ENCODE measurements at regions not wholly inside any gene's neighbourhood (a gene's known extent, or its start where the extent isn't known, plus 50 kb on each side); places are given as distances from the start of the nearest gene placed in this dataset.

DNA sequence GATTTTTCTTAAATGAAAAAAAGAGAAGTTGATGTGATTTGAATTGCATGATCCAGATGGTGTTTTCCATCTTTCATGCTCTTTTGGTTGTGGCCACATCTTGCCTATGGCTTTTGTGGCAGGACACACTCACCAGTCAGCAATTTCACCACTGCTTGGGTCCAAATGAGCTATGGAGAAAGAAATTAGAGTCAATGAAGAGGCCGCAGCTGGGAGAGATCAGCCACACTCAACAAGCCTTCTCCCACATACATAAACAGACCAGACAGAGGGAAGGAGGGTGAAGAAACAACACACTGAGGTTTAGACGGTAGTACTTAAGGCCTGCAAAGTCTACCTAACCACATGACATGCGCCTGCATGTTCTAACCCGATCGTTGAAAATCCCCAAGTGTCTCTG, 110.7 kb upstream of the CDIN1 start:
- TF ChIP-seq, protein P1, sequence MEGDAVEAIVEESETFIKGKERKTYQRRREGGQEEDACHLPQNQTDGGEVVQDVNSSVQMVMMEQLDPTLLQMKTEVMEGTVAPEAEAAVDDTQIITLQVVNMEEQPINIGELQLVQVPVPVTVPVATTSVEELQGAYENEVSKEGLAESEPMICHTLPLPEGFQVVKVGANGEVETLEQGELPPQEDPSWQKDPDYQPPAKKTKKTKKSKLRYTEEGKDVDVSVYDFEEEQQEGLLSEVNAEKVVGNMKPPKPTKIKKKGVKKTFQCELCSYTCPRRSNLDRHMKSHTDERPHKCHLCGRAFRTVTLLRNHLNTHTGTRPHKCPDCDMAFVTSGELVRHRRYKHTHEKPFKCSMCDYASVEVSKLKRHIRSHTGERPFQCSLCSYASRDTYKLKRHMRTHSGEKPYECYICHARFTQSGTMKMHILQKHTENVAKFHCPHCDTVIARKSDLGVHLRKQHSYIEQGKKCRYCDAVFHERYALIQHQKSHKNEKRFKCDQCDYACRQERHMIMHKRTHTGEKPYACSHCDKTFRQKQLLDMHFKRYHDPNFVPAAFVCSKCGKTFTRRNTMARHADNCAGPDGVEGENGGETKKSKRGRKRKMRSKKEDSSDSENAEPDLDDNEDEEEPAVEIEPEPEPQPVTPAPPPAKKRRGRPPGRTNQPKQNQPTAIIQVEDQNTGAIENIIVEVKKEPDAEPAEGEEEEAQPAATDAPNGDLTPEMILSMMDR (IDR thresholded peaks at IDR 0.05), result no peak
- H3K9me3 ChIP-seq, result no peaks in the 10 kb centered on the region
- H3K27ac ChIP-seq, result no peak overlapping the region
- DNase-seq (ENCODE audit: low spot score), result no peak
- H3K4me3 ChIP-seq, result no peak overlapping the region
- H3K36me3 ChIP-seq, result no peaks in the 10 kb centered on the region
- H3K4me1 ChIP-seq, result no peaks in the 10 kb centered on the region
- H3K27me3 ChIP-seq, result no peaks in the 10 kb centered on the region

DNA sequence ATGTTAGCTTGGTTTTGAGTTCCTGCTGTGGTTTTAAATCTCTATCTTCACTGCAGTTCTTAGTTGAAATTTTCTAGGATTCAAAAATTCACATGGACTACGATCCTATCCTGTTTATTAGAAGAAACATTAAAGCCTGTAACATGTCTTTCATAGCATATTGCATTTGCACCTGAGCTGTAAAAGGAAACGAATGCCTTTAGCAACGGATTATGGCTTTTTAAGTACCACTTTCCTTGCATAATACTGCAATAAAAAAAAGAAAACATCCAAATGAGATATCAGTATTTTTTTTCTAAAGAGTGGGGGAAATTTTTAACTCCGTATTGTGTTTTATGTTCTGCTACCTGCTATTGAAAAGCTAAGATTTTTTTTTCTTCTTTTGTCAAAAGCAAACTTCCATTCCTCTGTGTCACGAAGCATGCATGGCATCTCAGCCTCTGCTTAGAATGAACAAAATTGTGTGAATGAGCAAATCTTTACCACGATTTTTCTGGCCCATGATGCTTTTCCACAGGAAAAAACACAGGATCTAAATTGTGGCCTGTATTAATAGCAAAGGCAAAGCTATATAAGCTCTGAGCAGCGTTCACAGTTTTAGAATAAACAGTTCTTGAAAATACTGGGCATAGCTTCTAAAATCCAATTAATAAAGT, 110.0 kb upstream of the CDIN1 start:
- Histone ChIP-seq H3K4me1 (no peaks in the 10 kb centered on the region), H3K4me3 (no peak overlapping the region), H3K27ac (no peak overlapping the region), H3K27me3 (no peaks in the 10 kb centered on the region), H3K36me3 (no peaks in the 10 kb centered on the region), H3K9me3 (no peaks in the 10 kb centered on the region)
- no peak for DNase-seq (ENCODE audit: low spot score)
- TF ChIP-seq, protein P1 (IDR thresholded peaks at IDR 0.05), result no peak

DNA sequence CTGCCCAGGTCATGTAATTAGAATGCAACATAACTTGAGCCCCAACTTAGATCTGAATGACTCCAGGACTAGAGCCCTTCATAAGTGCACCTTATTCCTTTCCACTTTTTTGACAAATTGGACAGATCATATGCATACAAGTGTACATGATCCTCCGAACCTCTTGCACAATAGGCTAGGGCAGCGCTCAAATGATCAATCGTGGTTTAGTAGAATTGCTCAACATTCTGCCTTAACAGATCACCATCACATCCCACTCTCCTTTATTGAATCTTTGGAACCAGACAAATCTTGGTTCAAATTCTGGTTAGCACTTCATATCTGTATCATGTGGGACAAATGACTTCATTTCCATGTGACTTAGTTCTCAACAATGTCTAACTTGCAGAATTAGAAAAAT, 106.8 kb upstream of the CDIN1 start:
- TF ChIP-seq, protein P1 (IDR thresholded peaks at IDR 0.05), result no peak
- no peak for DNase-seq (ENCODE audit: low spot score)
- no peaks in the 10 kb centered on the region for H3K36me3 ChIP-seq

DNA sequence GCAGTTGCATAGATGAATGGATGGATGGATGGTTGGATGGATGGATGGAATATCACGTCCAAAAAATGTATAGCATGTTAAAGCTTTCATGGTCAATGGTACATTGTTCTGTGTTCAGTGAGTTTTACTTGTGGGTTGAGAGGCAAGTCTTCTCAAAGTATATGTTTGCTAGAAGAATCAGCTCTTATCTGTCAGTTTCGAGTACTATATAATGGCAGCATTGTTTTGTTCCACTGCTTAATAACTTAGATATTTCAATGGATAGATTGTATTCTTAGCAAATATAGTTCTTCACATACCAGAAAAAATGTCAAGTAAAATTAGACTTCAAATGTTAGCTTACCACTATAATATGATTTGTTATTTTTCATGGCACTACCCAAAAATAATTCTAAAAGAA, 100.9 kb upstream of the CDIN1 start:
- Histone ChIP-seq H3K27me3 (no peaks in the 10 kb centered on the region), H3K4me1 (no peaks in the 10 kb centered on the region), H3K36me3 (no peaks in the 10 kb centered on the region), H3K4me3 (no peak overlapping the region), H3K27ac (no peak overlapping the region), H3K9me3 (no peaks in the 10 kb centered on the region)
- TF ChIP-seq, protein P1 (IDR thresholded peaks at IDR 0.05), result no peak
- no peak for DNase-seq (ENCODE audit: low spot score)

More for the DNA sequence above, 106.8 kb upstream of the CDIN1 start:
- Histone ChIP-seq H3K4me3 (no peak overlapping the region), H3K9me3 (no peaks in the 10 kb centered on the region), H3K4me1 (no peaks in the 10 kb centered on the region), H3K27me3 (no peaks in the 10 kb centered on the region), H3K27ac (no peak overlapping the region)

DNA sequence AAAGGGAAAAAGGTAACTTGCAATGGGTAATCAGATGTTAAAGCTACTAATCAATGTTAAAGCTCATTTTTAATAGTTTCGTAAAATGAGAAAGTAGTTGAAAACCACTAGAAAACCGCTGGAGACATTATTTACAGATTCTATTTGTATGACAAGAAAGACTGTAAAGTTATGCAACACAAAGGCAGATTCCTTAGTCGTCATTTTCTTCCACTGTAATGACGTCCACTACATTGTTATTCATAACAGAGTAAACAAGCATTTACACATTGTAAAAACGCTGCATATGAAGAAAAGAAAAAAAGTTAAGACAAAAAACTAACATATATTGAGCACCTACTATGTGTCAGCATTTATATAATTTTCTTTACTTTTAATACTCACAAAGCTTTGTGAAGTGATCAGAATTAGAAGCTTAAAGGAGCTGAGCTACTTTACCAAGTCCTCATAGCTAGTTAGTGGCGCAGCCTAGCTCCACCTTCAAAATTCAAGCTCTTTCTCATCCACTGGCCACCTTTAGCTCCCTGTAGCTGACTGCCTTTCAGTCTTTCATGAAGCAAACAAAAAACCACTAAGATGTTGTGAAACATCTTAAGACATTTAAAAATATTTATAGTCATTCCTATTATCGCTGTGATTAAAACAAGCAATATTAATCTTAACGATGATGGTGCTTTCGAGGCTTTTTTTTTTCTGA, 100.1 kb upstream of the CDIN1 start:
- Histone ChIP-seq H3K4me3 (no peak overlapping the region), H3K4me1 (no peaks in the 10 kb centered on the region), H3K27ac (no peak overlapping the region), H3K36me3 (no peaks in the 10 kb centered on the region), H3K27me3 (no peaks in the 10 kb centered on the region), H3K9me3 (no peaks in the 10 kb centered on the region)
- DNase-seq (ENCODE audit: low spot score), result no peak
- TF ChIP-seq, protein P1 (IDR thresholded peaks at IDR 0.05), result no peak

All from right atrium auricular region (tissue), 2 donors.